ENCODE measurements at regions not wholly inside any gene's neighbourhood (a gene's known extent, or its start where the extent isn't known, plus 50 kb on each side); places are given as distances from the start of the nearest gene placed in this dataset.

GRCh38 chr1:60864722-60865121, 217.6 kb upstream of the NFIA start:
- TF ChIP-seq, protein P1, sequence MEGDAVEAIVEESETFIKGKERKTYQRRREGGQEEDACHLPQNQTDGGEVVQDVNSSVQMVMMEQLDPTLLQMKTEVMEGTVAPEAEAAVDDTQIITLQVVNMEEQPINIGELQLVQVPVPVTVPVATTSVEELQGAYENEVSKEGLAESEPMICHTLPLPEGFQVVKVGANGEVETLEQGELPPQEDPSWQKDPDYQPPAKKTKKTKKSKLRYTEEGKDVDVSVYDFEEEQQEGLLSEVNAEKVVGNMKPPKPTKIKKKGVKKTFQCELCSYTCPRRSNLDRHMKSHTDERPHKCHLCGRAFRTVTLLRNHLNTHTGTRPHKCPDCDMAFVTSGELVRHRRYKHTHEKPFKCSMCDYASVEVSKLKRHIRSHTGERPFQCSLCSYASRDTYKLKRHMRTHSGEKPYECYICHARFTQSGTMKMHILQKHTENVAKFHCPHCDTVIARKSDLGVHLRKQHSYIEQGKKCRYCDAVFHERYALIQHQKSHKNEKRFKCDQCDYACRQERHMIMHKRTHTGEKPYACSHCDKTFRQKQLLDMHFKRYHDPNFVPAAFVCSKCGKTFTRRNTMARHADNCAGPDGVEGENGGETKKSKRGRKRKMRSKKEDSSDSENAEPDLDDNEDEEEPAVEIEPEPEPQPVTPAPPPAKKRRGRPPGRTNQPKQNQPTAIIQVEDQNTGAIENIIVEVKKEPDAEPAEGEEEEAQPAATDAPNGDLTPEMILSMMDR (IDR thresholded peaks at IDR 0.05; ENCODE audit: low read depth, low read length), result no peak
- TF ChIP-seq EZH2phosphoT487 (IDR thresholded peaks at IDR 0.05; ENCODE audit: low read depth), result no peak

Measured in OCI-LY3 (cell line).